SW 1271 (cell line): ENCODE measurements at regions not wholly inside any gene's neighbourhood (a gene's known extent, or its start where the extent isn't known, plus 50 kb on each side); places are given as distances from the start of the nearest gene placed in this dataset.

Source experiments
- DNase-seq, 2 experiments: peaks; one replicate each; lab custom pipeline; 2025; lab: John Stamatoyannopoulos, UW

- no peak for DNase-seq
Measured at GRCh38 chrX:4876268-4876667, 1162.8 kb upstream of the PRKX start.

- no peak for DNase-seq
Measured at GRCh38 chrX:4851534-4851933, 1138.1 kb upstream of the PRKX start.

GRCh38 chrX:4850312-4850711, 1136.9 kb upstream of the PRKX start:
- no peak for DNase-seq

- DNase-seq = no peak
Measured at GRCh38 chrX:4844376-4844775, 1130.9 kb upstream of the PRKX start.

- DNase-seq = no peak
Measured at GRCh38 chrX:4841216-4841745, 1127.8 kb upstream of the PRKX start.

- DNase-seq = no peak
Measured at GRCh38 chrX:4831574-4831973, 1118.1 kb upstream of the PRKX start.

- DNase-seq = no peak
Measured at GRCh38 chrX:4830880-4831557, 1117.6 kb upstream of the PRKX start.

- DNase-seq = no peak
Measured at GRCh38 chrX:4825550-4825949, 1112.1 kb upstream of the PRKX start.

GRCh38 chrX:4809571-4809970, 1096.1 kb upstream of the PRKX start:
- DNase-seq = no peak

GRCh38 chrX:4805502-4805901, 1092.1 kb upstream of the PRKX start:
- no peak for DNase-seq

- no peak for DNase-seq
Measured at GRCh38 chrX:4800756-4801155, 1087.3 kb upstream of the PRKX start.

- DNase-seq = no peak
Measured at GRCh38 chrX:4787971-4788370, 1074.5 kb upstream of the PRKX start.

GRCh38 chrX:4764888-4765287, 1051.4 kb upstream of the PRKX start:
- DNase-seq = peak in 1 of 2 experiments; percentile 53

GRCh38 chrX:4762196-4762595, 1048.7 kb upstream of the PRKX start:
- DNase-seq = no peak

GRCh38 chrX:4754878-4755604, 1041.6 kb upstream of the PRKX start:
- no peak for DNase-seq

- DNase-seq = no peak
Measured at GRCh38 chrX:4741024-4741423, 1027.6 kb upstream of the PRKX start.

- no peak for DNase-seq
Measured at GRCh38 chrX:4735299-4735698, 1021.9 kb upstream of the PRKX start.

- no peak for DNase-seq
Measured at GRCh38 chrX:4710618-4711433, 997.4 kb upstream of the PRKX start.

- no peak for DNase-seq
Measured at GRCh38 chrX:4708970-4709760, 995.7 kb upstream of the PRKX start.

GRCh38 chrX:4706961-4707360, 993.5 kb upstream of the PRKX start:
- DNase-seq = no peak

GRCh38 chrX:4690521-4690920, 977.1 kb upstream of the PRKX start:
- DNase-seq = no peak

- no peak for DNase-seq
Measured at GRCh38 chrX:4682636-4683035, 969.2 kb upstream of the PRKX start.
